Stimulated activated memory B cell treated with anti-CD40 and anti-IgM and Interleukin-4, amounts not matched to agents 10 μg/mL and 1 μg/mL and 100 μg/mL, for 72 hours (primary cell): ENCODE measurements at regions not wholly inside any gene's neighbourhood (a gene's known extent, or its start where the extent isn't known, plus 50 kb on each side); places are given as distances from the start of the nearest gene placed in this dataset.

Experiments
- ATAC-seq: fragments of 150-1000 bp; cut with Tn5 transposase; 2 replicates; pipeline ENCODE4 v1.10.0; 2021
- H3K27ac Mint-ChIP-seq: one replicate; pipeline ENCODE4 v1.8.0; 2022; ENCODE audit warnings: mild to moderate bottlenecking, mixed read lengths
- H3K27me3 Mint-ChIP-seq: one replicate; pipeline ENCODE4 v1.8.0; 2022; ENCODE audit warnings: mixed read lengths
- H3K36me3 Mint-ChIP-seq: one replicate; pipeline ENCODE4 v1.8.0; 2022; ENCODE audit warnings: mixed read lengths
- H3K4me1 Mint-ChIP-seq: one replicate; pipeline ENCODE4 v1.8.0; 2022; ENCODE audit warnings: mixed read lengths
- H3K4me3 Mint-ChIP-seq: one replicate; pipeline ENCODE4 v1.8.0; 2022; ENCODE audit warnings: mild to moderate bottlenecking, moderate library complexity, mixed read lengths
- H3K9me3 Mint-ChIP-seq: one replicate; pipeline ENCODE4 v1.8.0; 2022; ENCODE audit warnings: mixed read lengths

DNA sequence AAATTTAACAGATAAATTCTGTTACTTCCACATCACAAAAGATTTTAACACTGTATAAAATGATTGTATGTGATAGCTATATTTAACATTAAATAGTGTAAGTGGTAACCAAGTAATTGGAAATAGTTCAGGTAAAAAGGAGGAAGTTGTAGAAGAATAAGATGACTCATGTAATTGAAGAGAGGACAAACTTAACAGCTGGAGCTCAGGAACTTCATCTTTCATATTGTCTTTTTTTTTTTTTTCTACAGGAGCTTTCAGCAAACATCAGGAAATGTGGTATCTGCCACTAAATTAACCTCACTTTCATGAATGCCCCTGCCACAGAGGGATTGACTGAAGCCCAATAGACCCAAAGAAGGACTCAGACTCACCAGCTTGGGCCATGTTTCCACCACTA is 188.4 kb upstream of the VEGFC start:
- Mint-ChIP-seq H3K4me1 (no peaks in the 10 kb centered on the region), H3K9me3 (peaks cover 3% of the 10 kb centered on the region), H3K4me3 (no peak overlapping the region), H3K36me3 (no peaks in the 10 kb centered on the region), H3K27me3 (no peaks in the 10 kb centered on the region), H3K27ac (no peak overlapping the region)
- ATAC-seq, result no peak

DNA sequence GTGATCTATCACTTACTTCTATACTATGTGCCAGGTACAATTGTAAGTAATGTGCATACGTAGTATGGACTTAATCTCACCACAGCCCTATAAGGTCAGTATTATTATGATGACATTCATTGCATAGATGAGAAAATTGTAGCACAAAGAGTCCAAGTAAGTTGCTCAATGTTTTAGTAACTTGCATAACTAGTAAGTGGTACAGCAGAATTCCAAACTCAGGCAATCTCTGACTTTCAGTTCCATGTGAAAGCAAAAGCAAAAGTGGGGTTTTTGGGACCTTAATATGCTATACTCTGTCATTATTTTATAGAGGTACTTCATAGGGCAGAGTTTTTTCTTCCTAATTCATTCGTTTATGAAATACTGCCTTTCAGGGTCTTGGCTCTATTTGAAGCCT is 188.8 kb upstream of the VEGFC start:
- Mint-ChIP-seq H3K4me1 (no peaks in the 10 kb centered on the region), H3K27me3 (no peaks in the 10 kb centered on the region), H3K36me3 (no peaks in the 10 kb centered on the region), H3K27ac (no peak overlapping the region), H3K9me3 (peaks cover 3% of the 10 kb centered on the region), H3K4me3 (no peak overlapping the region)
- no peak for ATAC-seq

GRCh38 chr4:176988226-176988625 is 195.5 kb upstream of the VEGFC start:
- Mint-ChIP-seq H3K4me3 (no peak overlapping the region), H3K4me1 (no peaks in the 10 kb centered on the region), H3K36me3 (no peaks in the 10 kb centered on the region), H3K9me3 (peaks cover 3% of the 10 kb centered on the region), H3K27me3 (no peaks in the 10 kb centered on the region), H3K27ac (no peak overlapping the region)
- no peak for ATAC-seq

- Mint-ChIP-seq H3K27me3 (no peaks in the 10 kb centered on the region), H3K4me1 (no peaks in the 10 kb centered on the region)
- no peak for ATAC-seq
Observed at GRCh38 chr4:176989186-176989585, 196.5 kb upstream of the VEGFC start.

DNA sequence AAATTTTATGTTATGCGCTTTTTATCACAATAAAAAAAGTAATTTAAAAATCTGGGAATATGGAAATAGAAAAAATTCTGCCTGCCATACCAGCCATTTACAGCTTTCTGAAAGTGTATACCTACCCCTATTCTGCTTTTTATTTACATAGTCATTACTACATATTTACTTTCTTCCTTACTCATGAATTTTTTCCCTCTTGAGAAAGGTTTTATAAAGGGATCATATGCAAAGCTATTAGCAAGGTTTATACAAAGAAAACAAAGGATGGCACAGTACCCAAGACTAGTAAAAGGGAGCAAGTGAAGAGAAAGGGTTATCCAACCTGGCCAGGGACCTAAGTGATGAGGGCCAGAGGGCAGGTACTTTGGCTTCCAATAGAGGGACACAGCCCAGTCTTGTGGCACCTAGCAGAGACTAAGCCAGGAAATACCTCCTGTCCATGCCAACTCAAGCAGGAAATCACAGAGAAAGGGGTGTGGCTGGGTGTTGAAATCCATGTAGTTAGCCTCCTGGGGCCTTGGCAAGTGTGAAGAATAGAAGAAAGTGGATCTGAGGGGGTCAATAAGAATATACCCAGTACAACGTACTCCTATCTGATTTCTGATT is 207.3 kb upstream of the VEGFC start:
- H3K27me3 Mint-ChIP-seq, result no peaks in the 10 kb centered on the region
- ATAC-seq, result peak; percentile 34
- peaks cover 3% of the 10 kb centered on the region for H3K9me3 Mint-ChIP-seq
- no peak overlapping the region for H3K4me3 Mint-ChIP-seq
- H3K4me1 Mint-ChIP-seq, result no peaks in the 10 kb centered on the region
- no peaks in the 10 kb centered on the region for H3K36me3 Mint-ChIP-seq
- H3K27ac Mint-ChIP-seq, result no peak overlapping the region

More at GRCh38 chr4:176989186-176989585, 196.5 kb upstream of the VEGFC start:
- no peak overlapping the region for H3K27ac Mint-ChIP-seq
- H3K36me3 Mint-ChIP-seq, result no peaks in the 10 kb centered on the region
- H3K9me3 Mint-ChIP-seq, result no peaks in the 10 kb centered on the region
- H3K4me3 Mint-ChIP-seq, result no peak overlapping the region

- H3K9me3 Mint-ChIP-seq, result peaks cover 3% of the 10 kb centered on the region
- H3K27ac Mint-ChIP-seq, result no peak overlapping the region
- ATAC-seq, result no peak
Observed at GRCh38 chr4:177001271-177002175, 208.8 kb upstream of the VEGFC start.

GRCh38 chr4:177005674-177006230 is 213.0 kb upstream of the VEGFC start:
- Mint-ChIP-seq H3K27ac (no peak overlapping the region), H3K36me3 (no peaks in the 10 kb centered on the region), H3K9me3 (peaks cover 3% of the 10 kb centered on the region), H3K4me1 (no peaks in the 10 kb centered on the region), H3K27me3 (no peaks in the 10 kb centered on the region), H3K4me3 (no peak overlapping the region)
- no peak for ATAC-seq

More at GRCh38 chr4:177001271-177002175, 208.8 kb upstream of the VEGFC start:
- H3K36me3 Mint-ChIP-seq, result no peaks in the 10 kb centered on the region
- H3K4me1 Mint-ChIP-seq, result no peaks in the 10 kb centered on the region
- no peaks in the 10 kb centered on the region for H3K27me3 Mint-ChIP-seq
- no peak overlapping the region for H3K4me3 Mint-ChIP-seq

DNA sequence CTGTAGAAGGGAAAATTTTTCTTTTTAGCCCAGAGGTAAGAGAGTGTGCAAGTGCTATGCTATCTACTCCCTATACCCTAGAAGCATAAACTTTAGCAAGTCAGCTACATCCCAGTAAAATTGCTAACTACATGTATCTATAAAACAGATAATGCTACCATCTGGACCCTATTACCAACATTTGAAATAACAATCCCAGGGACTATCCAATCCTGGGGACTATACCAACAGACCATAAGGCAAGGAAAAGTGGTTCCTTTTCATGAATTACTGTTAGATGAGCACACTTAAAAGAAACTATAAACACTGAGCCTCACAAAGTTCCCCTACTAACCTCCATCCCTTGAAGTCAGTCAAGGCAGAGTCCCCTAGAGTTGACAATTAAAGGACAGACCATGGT is 213.6 kb upstream of the VEGFC start:
- Mint-ChIP-seq H3K27ac (no peak overlapping the region), H3K4me3 (no peak overlapping the region), H3K4me1 (no peaks in the 10 kb centered on the region), H3K9me3 (peaks cover 3% of the 10 kb centered on the region), H3K27me3 (no peaks in the 10 kb centered on the region), H3K36me3 (no peaks in the 10 kb centered on the region)
- ATAC-seq, result no peak

DNA sequence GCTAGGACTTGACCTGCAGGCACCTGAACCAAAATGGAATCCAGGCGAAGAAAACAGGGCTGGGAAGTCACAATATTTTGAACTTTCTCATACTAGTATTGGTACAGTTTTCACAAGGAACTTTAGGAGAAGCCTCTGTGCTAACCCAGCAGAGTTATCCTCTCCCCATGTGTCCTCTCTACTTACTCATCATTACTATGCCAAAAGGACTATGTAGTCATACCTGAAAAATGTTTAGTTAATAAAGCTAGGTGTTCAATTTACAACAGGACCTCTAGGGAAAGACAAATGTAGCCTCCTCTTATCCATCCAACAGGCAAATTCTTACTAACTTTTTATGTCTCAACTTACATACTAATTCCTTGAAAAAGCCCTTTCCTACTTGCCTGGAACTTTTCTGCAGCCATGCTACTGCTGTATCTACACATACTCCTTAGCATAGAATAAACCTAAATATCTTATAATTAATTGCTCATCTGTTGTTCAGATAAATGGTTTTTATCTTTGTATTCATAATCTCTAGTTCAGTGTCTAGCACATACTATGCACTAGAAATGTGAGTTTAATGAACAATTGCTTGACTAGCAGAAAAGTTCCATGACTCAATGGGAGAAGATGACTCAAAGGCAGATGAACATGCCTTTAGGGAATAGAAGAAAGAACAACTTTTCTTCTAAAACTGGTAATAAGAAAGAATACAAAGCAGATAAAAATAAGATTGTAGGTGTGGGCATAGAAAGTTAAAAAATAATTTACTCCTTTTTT is 215.5 kb upstream of the VEGFC start:
- H3K27ac Mint-ChIP-seq, result no peak overlapping the region
- H3K36me3 Mint-ChIP-seq, result no peaks in the 10 kb centered on the region
- no peak for ATAC-seq
- H3K4me1 Mint-ChIP-seq, result no peaks in the 10 kb centered on the region
- peaks cover 7% of the 10 kb centered on the region for H3K9me3 Mint-ChIP-seq
- H3K27me3 Mint-ChIP-seq, result no peaks in the 10 kb centered on the region
- no peak overlapping the region for H3K4me3 Mint-ChIP-seq

- no peak for ATAC-seq
Observed at GRCh38 chr4:177008836-177009501, 216.2 kb upstream of the VEGFC start.

DNA sequence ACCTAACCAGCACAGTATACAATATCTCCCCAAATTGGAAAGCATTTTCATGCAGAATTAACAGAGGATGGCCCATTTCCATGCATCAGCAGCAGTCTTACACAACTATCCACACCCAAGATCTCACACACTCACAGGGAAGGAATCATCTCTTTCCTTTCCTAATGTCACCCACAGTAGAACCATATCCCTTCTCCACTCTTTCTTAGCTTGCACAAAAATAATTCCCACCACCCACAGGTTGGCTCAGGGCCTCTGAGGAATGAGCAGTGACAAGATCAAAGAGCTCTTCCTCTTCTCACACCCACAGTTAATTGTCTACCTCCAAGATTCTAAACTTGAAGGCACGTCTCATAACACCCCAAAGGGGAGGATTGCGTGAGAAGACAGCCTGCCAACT is 217.7 kb upstream of the VEGFC start:
- Mint-ChIP-seq H3K27me3 (no peaks in the 10 kb centered on the region), H3K36me3 (no peaks in the 10 kb centered on the region), H3K4me3 (no peak overlapping the region), H3K4me1 (no peaks in the 10 kb centered on the region), H3K9me3 (peaks cover 12% of the 10 kb centered on the region), H3K27ac (no peak overlapping the region)
- no peak for ATAC-seq

More at GRCh38 chr4:177008836-177009501, 216.2 kb upstream of the VEGFC start:
- Mint-ChIP-seq H3K27me3 (no peaks in the 10 kb centered on the region), H3K36me3 (no peaks in the 10 kb centered on the region), H3K4me1 (no peaks in the 10 kb centered on the region), H3K27ac (no peak overlapping the region), H3K9me3 (peaks cover 12% of the 10 kb centered on the region), H3K4me3 (no peak overlapping the region)

DNA sequence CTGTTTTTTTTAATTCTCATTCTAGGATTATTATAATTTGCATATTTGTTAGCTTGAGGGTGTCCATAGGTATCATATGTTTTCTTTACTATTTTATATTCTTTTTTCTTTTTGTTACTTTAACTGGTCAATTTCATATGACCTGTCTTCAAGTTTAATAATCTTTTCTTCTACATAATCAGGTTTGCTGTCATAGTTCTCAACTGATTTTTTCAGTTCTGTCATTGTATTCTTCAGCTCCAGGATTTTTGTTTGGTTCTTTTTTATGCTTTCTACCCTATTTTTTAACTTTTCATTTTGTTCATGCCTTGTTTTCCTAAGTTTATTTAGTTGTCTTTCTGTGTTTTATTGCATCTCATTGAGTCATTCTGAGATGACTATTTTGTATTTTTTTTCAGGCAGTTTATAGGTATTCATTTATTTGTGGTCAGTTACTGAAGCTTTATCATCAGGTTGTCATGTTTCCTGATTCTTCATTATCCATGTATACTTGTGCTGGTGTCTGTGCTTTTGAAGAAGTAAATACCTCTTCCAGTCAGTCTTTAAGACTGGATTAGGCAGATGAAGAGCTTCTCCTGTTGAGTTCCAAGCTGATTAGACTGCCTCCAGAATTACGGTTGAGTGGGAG is 220.3 kb upstream of the VEGFC start:
- peaks cover 12% of the 10 kb centered on the region for H3K9me3 Mint-ChIP-seq
- no peak for ATAC-seq
- H3K27ac Mint-ChIP-seq, result no peak overlapping the region
- no peaks in the 10 kb centered on the region for H3K27me3 Mint-ChIP-seq
- H3K36me3 Mint-ChIP-seq, result no peaks in the 10 kb centered on the region
- H3K4me3 Mint-ChIP-seq, result no peak overlapping the region
- no peaks in the 10 kb centered on the region for H3K4me1 Mint-ChIP-seq

DNA sequence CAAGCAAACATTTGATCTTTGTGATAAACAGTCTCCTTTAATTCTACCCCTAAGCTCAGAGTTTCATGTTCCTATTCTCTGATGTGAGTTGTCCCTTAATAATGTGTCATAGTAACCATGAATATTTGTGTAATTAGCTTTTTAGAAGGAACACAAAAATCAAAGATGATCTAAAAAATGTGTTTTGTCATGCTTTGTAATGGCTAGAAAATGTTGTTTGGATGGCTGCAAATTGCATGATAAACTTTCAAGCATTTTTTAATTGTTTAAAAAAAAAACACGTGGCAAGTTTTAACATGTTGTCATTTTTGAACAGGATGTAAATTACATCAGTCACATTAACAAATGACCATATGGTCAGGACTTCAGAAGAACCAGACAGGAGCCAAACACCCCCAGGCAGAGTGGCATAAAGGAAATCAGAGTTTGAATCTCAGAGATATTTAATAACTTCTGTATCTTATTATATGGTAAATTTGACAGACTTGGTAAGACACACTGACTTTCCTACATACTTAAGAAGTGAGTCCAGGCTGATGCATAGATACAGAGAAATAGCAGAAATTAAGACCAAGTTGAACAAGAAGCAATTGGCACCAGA is 223.9 kb upstream of the VEGFC start:
- Mint-ChIP-seq H3K9me3 (peaks cover 22% of the 10 kb centered on the region), H3K4me1 (no peaks in the 10 kb centered on the region), H3K36me3 (no peaks in the 10 kb centered on the region), H3K4me3 (no peak overlapping the region), H3K27me3 (no peaks in the 10 kb centered on the region), H3K27ac (no peak overlapping the region)
- no peak for ATAC-seq

- Mint-ChIP-seq H3K9me3 (peaks cover 17% of the 10 kb centered on the region), H3K27ac (no peak overlapping the region), H3K4me1 (no peaks in the 10 kb centered on the region), H3K36me3 (no peaks in the 10 kb centered on the region), H3K27me3 (no peaks in the 10 kb centered on the region), H3K4me3 (no peak overlapping the region)
- ATAC-seq, result no peak
Observed at GRCh38 chr4:177023951-177024350, 231.2 kb upstream of the VEGFC start.
